ENCODE measurements at regions not wholly inside any gene's neighbourhood (a gene's known extent, or its start where the extent isn't known, plus 50 kb on each side); places are given as distances from the start of the nearest gene placed in this dataset.

- Histone ChIP-seq H2AFZ (ENCODE audit: low read length) (no peak overlapping the region), H3K4me3 (ENCODE audit: low read length) (no peak overlapping the region), H3K27me3 (replicated peaks; ENCODE audit: insufficient read depth, low read length) (no peaks in the 10 kb centered on the region), H3K4me2 (ENCODE audit: low read depth, low read length) (no peak overlapping the region), H3K4me1 (ENCODE audit: low read length) (no peaks in the 10 kb centered on the region), H3K36me3 (replicated peaks; ENCODE audit: insufficient read depth, low read length) (no peaks in the 10 kb centered on the region; the same call in 1 of the 2 replicates), H4K20me1 (ENCODE audit: insufficient read depth, low read length) (no peaks in the 10 kb centered on the region), H3K79me2 (ENCODE audit: low read length) (peaks cover 71% of the 10 kb centered on the region), H3K9me3 (replicated peaks; ENCODE audit: insufficient read depth, low read length) (no peaks in the 10 kb centered on the region), H3F3A (ENCODE audit: insufficient read depth, low read length) (no peaks in the 10 kb centered on the region), H3K27ac (ENCODE audit: low read length) (no peak overlapping the region), H3K9ac (ENCODE audit: low read length) (no peak overlapping the region), H3K9me2 (replicated peaks; ENCODE audit: insufficient read depth, low read length) (no peaks in the 10 kb centered on the region)
- TF ChIP-seq EZH2phosphoT487 (IDR thresholded peaks at IDR 0.05; ENCODE audit: low read length) = no peak
- no peak for TF ChIP-seq EZH2 (optimal IDR thresholded peaks at IDR 0.05; ENCODE audit: low read depth, low read length)
- TF ChIP-seq CTCF (IDR thresholded peaks at IDR 0.05; ENCODE audit: low read length) = no peak
- DNase-seq = no peak
Measured at GRCh38 chr22:49594078-49594477, 233.6 kb downstream of the BRD1 start.

GRCh38 chr22:49593509-49593908 is 234.2 kb downstream of the BRD1 start:
- Histone ChIP-seq H3K36me3 (replicated peaks; ENCODE audit: insufficient read depth, low read length) (no peaks in the 10 kb centered on the region; the same call in 1 of the 2 replicates), H2AFZ (ENCODE audit: low read length) (no peak overlapping the region), H3K4me2 (ENCODE audit: low read depth, low read length) (no peak overlapping the region), H3K27me3 (replicated peaks; ENCODE audit: insufficient read depth, low read length) (no peaks in the 10 kb centered on the region), H4K20me1 (ENCODE audit: insufficient read depth, low read length) (no peaks in the 10 kb centered on the region), H3K79me2 (ENCODE audit: low read length) (peaks cover 67% of the 10 kb centered on the region), H3K4me1 (ENCODE audit: low read length) (no peaks in the 10 kb centered on the region), H3K9me2 (replicated peaks; ENCODE audit: insufficient read depth, low read length) (no peaks in the 10 kb centered on the region), H3K9ac (ENCODE audit: low read length) (no peak overlapping the region), H3F3A (ENCODE audit: insufficient read depth, low read length) (no peaks in the 10 kb centered on the region), H3K9me3 (replicated peaks; ENCODE audit: insufficient read depth, low read length) (no peaks in the 10 kb centered on the region), H3K27ac (ENCODE audit: low read length) (no peak overlapping the region), H3K4me3 (ENCODE audit: low read length) (no peak overlapping the region)
- no peak for DNase-seq
- TF ChIP-seq EZH2phosphoT487 (IDR thresholded peaks at IDR 0.05; ENCODE audit: low read length) (no peak), CTCF (IDR thresholded peaks at IDR 0.05; ENCODE audit: low read length) (no peak), EZH2 (optimal IDR thresholded peaks at IDR 0.05; ENCODE audit: low read depth, low read length) (no peak)

GRCh38 chr22:49592780-49593501 is 234.7 kb downstream of the BRD1 start:
- Histone ChIP-seq H3K4me2 (ENCODE audit: low read depth, low read length) (no peak overlapping the region), H3K4me3 (ENCODE audit: low read length) (no peak overlapping the region), H3K79me2 (ENCODE audit: low read length) (peaks cover 65% of the 10 kb centered on the region), H3F3A (ENCODE audit: insufficient read depth, low read length) (no peaks in the 10 kb centered on the region), H3K27ac (ENCODE audit: low read length) (no peak overlapping the region), H3K27me3 (replicated peaks; ENCODE audit: insufficient read depth, low read length) (no peaks in the 10 kb centered on the region), H2AFZ (ENCODE audit: low read length) (no peak overlapping the region), H3K9me2 (replicated peaks; ENCODE audit: insufficient read depth, low read length) (no peaks in the 10 kb centered on the region), H3K36me3 (replicated peaks; ENCODE audit: insufficient read depth, low read length) (no peaks in the 10 kb centered on the region; the same call in 1 of the 2 replicates), H3K4me1 (ENCODE audit: low read length) (no peaks in the 10 kb centered on the region), H3K9ac (ENCODE audit: low read length) (no peak overlapping the region), H4K20me1 (ENCODE audit: insufficient read depth, low read length) (no peaks in the 10 kb centered on the region), H3K9me3 (replicated peaks; ENCODE audit: insufficient read depth, low read length) (no peaks in the 10 kb centered on the region)
- TF ChIP-seq EZH2 (optimal IDR thresholded peaks at IDR 0.05; ENCODE audit: low read depth, low read length) = no peak
- TF ChIP-seq EZH2phosphoT487 (IDR thresholded peaks at IDR 0.05; ENCODE audit: low read length) = no peak
- no peak for TF ChIP-seq CTCF (IDR thresholded peaks at IDR 0.05; ENCODE audit: low read length)
- no peak for DNase-seq

Measured in MM.1S (cell line).